Caco-2 (cell line): ENCODE measurements at regions not wholly inside any gene's neighbourhood (a gene's known extent, or its start where the extent isn't known, plus 50 kb on each side); places are given as distances from the start of the nearest gene placed in this dataset.

Source experiments
- BruUV-seq: library from RNA; stranded (reverse); fragments of 400-500 nt; replicated peaks from 2 replicates; lab custom pipeline; 2021; lab: Mats Ljungman, UMichigan
- CTCF ChIA-PET: fragments of 300-600 bp; sonication (Branson Sonifier 250); formaldehyde crosslinking; loops from one replicate; lab custom pipeline; 2022; ENCODE audit warnings: antibody characterized with exemption; lab: Charles Lee
- POLR2A ChIA-PET: fragments of 300-600 bp; sonication (Branson Sonifier 250); formaldehyde crosslinking; loops from one replicate; lab custom pipeline; 2022; ENCODE audit warnings: antibody characterized with exemption; lab: Charles Lee
- DNase-seq, 2 experiments: peaks; one replicate each; pipeline versions ENCODE4 v3.0.0 to v3.0.0-alpha.2; 2020 to 2022
- H3K27me3 ChIP-seq: replicated peaks from 2 replicates; pipeline ENCODE4 v1.6.0; 2011; ENCODE audit warnings: low read length; ENCODE audit not compliant: control insufficient read depth, insufficient read depth
- H3K36me3 ChIP-seq: 2 replicates; pipeline ENCODE4 v1.5.1; 2011; ENCODE audit warnings: low read length; ENCODE audit not compliant: control insufficient read depth, insufficient read depth
- H3K4me1 ChIP-seq: fragments of 250-450 bp; sonication (Bioruptor Pico); 2 replicates; pipeline ENCODE4 v1.5.1; 2020; ENCODE audit warnings: mild to moderate bottlenecking
- H3K4me3 ChIP-seq: 2 replicates; pipeline ENCODE4 v1.5.1; 2011; ENCODE audit warnings: low read depth, mild to moderate bottlenecking, control low read depth, low read length
- H3K9me3 ChIP-seq: fragments of 250-450 bp; sonication (Bioruptor Pico); 2 replicates; pipeline ENCODE4 v1.5.1; 2020; ENCODE audit warnings: mild to moderate bottlenecking, moderate library complexity
- H3K27ac Mint-ChIP-seq: one replicate; pipeline ENCODE4 v1.8.0; 2022; ENCODE audit warnings: mixed read lengths; ENCODE audit not compliant: unreplicated experiment
- H3K27me3 Mint-ChIP-seq: one replicate; pipeline ENCODE4 v1.8.0; 2022; ENCODE audit warnings: mixed read lengths; ENCODE audit not compliant: insufficient read depth, unreplicated experiment
- H3K36me3 Mint-ChIP-seq: one replicate; pipeline ENCODE4 v1.8.0; 2022; ENCODE audit warnings: mild to moderate bottlenecking, mixed read lengths; ENCODE audit not compliant: insufficient read depth, unreplicated experiment
- H3K4me1 Mint-ChIP-seq: one replicate; pipeline ENCODE4 v1.8.0; 2022; ENCODE audit warnings: low read depth, mixed read lengths; ENCODE audit not compliant: unreplicated experiment
- H3K4me3 Mint-ChIP-seq: one replicate; pipeline ENCODE4 v1.8.0; 2022; ENCODE audit warnings: mild to moderate bottlenecking, moderate library complexity, mixed read lengths; ENCODE audit not compliant: unreplicated experiment
- H3K9me3 Mint-ChIP-seq: one replicate; pipeline ENCODE4 v1.8.0; 2022; ENCODE audit warnings: mixed read lengths; ENCODE audit not compliant: unreplicated experiment
- intact Hi-C: fragments of 100-400 bp; cut with micrococcal nuclease; formaldehyde crosslinking; loops from one replicate; pipeline ENCODE4 v1.10.0; 2022; ENCODE audit not compliant: unreplicated experiment
- TF ChIP-seq, protein P1 (sequence below), 2 experiments: fragments of 200-600 bp in 1 of 2; IDR thresholded peaks; 1 replicate in 1 of 2; 2 replicates in 1 of 2; pipeline versions ENCODE4 v1.5.1 to v1.8.0; 2011 to 2022; ENCODE audit warnings: antibody characterized with exemption in 1 of 2, control low read depth in 1 of 2, inconsistent platforms in 1 of 2, low read depth in 1 of 2, low read length in 1 of 2, mild to moderate bottlenecking in 1 of 2, moderate library complexity in 1 of 2; ENCODE audit not compliant: insufficient read depth in 1 of 2, severe bottlenecking in 1 of 2, unreplicated experiment in 1 of 2

- H3K27me3 ChIP-seq = no peaks in the 10 kb centered on the region
- Mint-ChIP-seq H3K4me1 (peaks cover 12% of the 10 kb centered on the region), H3K36me3 (no peaks in the 10 kb centered on the region), H3K9me3 (no peaks in the 10 kb centered on the region), H3K4me3 (no peak overlapping the region), H3K27ac (no peak overlapping the region), H3K27me3 (no peaks in the 10 kb centered on the region)
- no peak overlapping the region for H3K4me3 ChIP-seq
- H3K9me3 ChIP-seq = no peaks in the 10 kb centered on the region
- CTCF ChIA-PET = no interaction called here
- intact Hi-C loops = no loop called here
- TF ChIP-seq, protein P1, sequence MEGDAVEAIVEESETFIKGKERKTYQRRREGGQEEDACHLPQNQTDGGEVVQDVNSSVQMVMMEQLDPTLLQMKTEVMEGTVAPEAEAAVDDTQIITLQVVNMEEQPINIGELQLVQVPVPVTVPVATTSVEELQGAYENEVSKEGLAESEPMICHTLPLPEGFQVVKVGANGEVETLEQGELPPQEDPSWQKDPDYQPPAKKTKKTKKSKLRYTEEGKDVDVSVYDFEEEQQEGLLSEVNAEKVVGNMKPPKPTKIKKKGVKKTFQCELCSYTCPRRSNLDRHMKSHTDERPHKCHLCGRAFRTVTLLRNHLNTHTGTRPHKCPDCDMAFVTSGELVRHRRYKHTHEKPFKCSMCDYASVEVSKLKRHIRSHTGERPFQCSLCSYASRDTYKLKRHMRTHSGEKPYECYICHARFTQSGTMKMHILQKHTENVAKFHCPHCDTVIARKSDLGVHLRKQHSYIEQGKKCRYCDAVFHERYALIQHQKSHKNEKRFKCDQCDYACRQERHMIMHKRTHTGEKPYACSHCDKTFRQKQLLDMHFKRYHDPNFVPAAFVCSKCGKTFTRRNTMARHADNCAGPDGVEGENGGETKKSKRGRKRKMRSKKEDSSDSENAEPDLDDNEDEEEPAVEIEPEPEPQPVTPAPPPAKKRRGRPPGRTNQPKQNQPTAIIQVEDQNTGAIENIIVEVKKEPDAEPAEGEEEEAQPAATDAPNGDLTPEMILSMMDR (IDR thresholded peaks at IDR 0.05; ENCODE audit: insufficient read depth in 1 of 2, low read depth in 1 of 2, low read length in 1 of 2, severe bottlenecking in 1 of 2, unreplicated experiment in 1 of 2) = no peak
- POLR2A ChIA-PET = no interaction called here
- no peak for DNase-seq
- BruUV-seq = no TSS peak
- peaks cover 20% of the 10 kb centered on the region for H3K4me1 ChIP-seq
- no peaks in the 10 kb centered on the region for H3K36me3 ChIP-seq
Measured at GRCh38 chr17:77843896-77844295, 114.6 kb upstream of the TNRC6C start.

DNA sequence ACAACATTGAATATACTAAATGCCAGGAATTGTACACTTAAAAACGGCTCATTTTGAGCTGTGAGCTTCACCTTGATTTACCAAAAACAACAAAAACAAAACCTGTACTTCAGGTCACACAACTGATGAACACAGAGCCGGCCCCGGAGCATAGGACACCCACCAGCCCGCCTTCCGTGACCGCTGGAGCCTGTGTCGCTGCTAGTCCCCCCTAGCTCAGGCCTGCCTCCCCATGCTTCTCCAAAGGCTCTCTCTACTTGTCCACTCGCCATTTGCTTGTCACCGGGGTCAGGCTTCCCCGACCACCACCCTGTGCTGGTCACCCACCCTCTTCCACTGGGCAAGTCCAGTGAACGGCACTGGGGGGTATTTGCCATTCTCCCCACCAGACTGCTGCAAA lies 113.8 kb upstream of the TNRC6C start:
- H3K27me3 Mint-ChIP-seq = no peaks in the 10 kb centered on the region
- H3K4me1 Mint-ChIP-seq = peaks cover 4% of the 10 kb centered on the region

DNA sequence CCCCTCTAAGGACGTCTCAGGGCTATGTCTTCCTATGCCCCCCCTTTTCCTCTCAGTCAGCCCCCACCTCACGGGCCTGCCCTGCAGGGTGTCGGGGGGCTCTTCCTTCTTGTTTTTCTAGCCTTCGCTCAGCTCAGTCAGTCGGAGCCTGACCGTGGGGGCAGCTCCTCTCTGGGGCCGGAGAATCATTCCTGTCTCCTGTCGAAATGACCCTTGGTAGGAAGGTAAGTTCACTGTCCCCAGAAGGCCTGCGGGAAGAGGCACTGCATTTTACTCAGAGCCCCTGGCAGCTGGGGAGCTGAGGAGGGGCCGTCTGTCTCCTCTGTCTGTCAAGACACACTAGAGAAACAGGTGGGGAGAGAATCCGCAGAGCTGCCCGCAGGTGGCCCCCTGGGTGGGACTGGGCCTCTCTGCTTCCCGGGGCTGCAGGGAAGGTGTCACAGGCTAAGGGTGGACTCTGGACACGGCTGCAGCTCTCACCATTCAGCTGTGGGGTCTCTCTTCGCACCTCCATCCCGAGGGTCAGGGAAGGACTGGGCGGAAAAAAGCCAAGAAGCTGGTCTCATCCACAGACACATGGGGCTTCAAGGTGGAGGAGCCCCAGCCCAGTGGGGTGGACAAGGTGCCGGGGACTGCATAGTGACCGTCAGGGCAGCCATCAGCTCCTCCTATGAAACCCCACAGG lies 112.8 kb upstream of the TNRC6C start:
- no peak overlapping the region for H3K4me3 ChIP-seq
- intact Hi-C loops = no loop called here
- no peaks in the 10 kb centered on the region for H3K4me1 Mint-ChIP-seq
- H3K36me3 Mint-ChIP-seq = no peaks in the 10 kb centered on the region
- TF ChIP-seq, protein P1 (IDR thresholded peaks at IDR 0.05; ENCODE audit: insufficient read depth in 1 of 2, low read depth in 1 of 2, low read length in 1 of 2, severe bottlenecking in 1 of 2, unreplicated experiment in 1 of 2) = no peak
- no TSS peak for BruUV-seq
- no peaks in the 10 kb centered on the region for H3K27me3 Mint-ChIP-seq
- no peak overlapping the region for H3K27ac Mint-ChIP-seq
- H3K36me3 ChIP-seq = no peaks in the 10 kb centered on the region
- CTCF ChIA-PET = no interaction called here
- DNase-seq = no peak
- H3K4me1 ChIP-seq = peaks cover 5% of the 10 kb centered on the region
- no peaks in the 10 kb centered on the region for H3K27me3 ChIP-seq
- no peaks in the 10 kb centered on the region for H3K9me3 ChIP-seq
- H3K4me3 Mint-ChIP-seq = no peak overlapping the region
- no peaks in the 10 kb centered on the region for H3K9me3 Mint-ChIP-seq
- POLR2A ChIA-PET = no interaction called here

More for the DNA sequence above, 113.8 kb upstream of the TNRC6C start:
- no peak for DNase-seq
- Histone ChIP-seq H3K36me3 (no peaks in the 10 kb centered on the region), H3K9me3 (no peaks in the 10 kb centered on the region), H3K4me1 (peaks cover 13% of the 10 kb centered on the region), H3K4me3 (no peak overlapping the region), H3K27me3 (no peaks in the 10 kb centered on the region)
- Mint-ChIP-seq H3K9me3 (no peaks in the 10 kb centered on the region), H3K36me3 (no peaks in the 10 kb centered on the region), H3K27ac (no peak overlapping the region), H3K4me3 (no peak overlapping the region)
- TF ChIP-seq, protein P1 (IDR thresholded peaks at IDR 0.05; ENCODE audit: insufficient read depth in 1 of 2, low read depth in 1 of 2, low read length in 1 of 2, severe bottlenecking in 1 of 2, unreplicated experiment in 1 of 2) = no peak
- ChIA-PET CTCF (interaction anchor here (0.5 kb wide), 1 partner anchor 64 kb away, joined by 3 read pairs; no protein-coding TSS in a partner anchor), POLR2A (no interaction called here)
- no TSS peak for BruUV-seq
- intact Hi-C loops = no loop called here
